ENCODE measurements at regions not wholly inside any gene's neighbourhood (a gene's known extent, or its start where the extent isn't known, plus 50 kb on each side); places are given as distances from the start of the nearest gene placed in this dataset.

- intact Hi-C loops (cut with micrococcal nuclease) = no loop called here
- Histone ChIP-seq H3K4me1 (ENCODE audit: control insufficient read depth, insufficient read depth, low read length) (no peaks in the 10 kb centered on the region), H3K4me3 (ENCODE audit: low read length) (no peak overlapping the region), H3K27ac (ENCODE audit: low read length) (no peak overlapping the region), H3K36me3 (ENCODE audit: control insufficient read depth, insufficient read depth, low read length) (no peaks in the 10 kb centered on the region), H3K27me3 (ENCODE audit: control insufficient read depth, insufficient read depth, low read length) (no peaks in the 10 kb centered on the region), H3K9me3 (ENCODE audit: control insufficient read depth, insufficient read depth, low read length) (peaks cover 3% of the 10 kb centered on the region)
- peaks cover 8% of the 10 kb centered on the region for H3K36me3 Mint-ChIP-seq
- H3K27ac Mint-ChIP-seq = no peak overlapping the region
- no peaks in the 10 kb centered on the region for H3K27me3 Mint-ChIP-seq (ENCODE audit: low read depth in 2 of 2)
- H3K4me1 Mint-ChIP-seq = no peaks in the 10 kb centered on the region
- TF ChIP-seq CTCF (IDR thresholded peaks at IDR 0.05) = no peak
- no peak for DNase-seq
- peaks cover 18 to 21% of the 10 kb centered on the region in 2 donors for H3K9me3 Mint-ChIP-seq
- no peak overlapping the region for H3K4me3 Mint-ChIP-seq
- no peak for ATAC-seq
- WGBS (ENCODE audit: insufficient coverage) = 48% methylated on average over 2 of the region's 3 CpGs
Measured at GRCh38 chr10:57262892-57263291, 901.8 kb upstream of the ZWINT start.

- intact Hi-C loops (cut with micrococcal nuclease) = no loop called here
- TF ChIP-seq CTCF (IDR thresholded peaks at IDR 0.05) = no peak
Measured at GRCh38 chr10:57260175-57260574, 899.1 kb upstream of the ZWINT start.

GRCh38 chr10:57249615-57250281, 888.7 kb upstream of the ZWINT start:
- Histone ChIP-seq H3K4me1 (ENCODE audit: control insufficient read depth, insufficient read depth, low read length) (no peaks in the 10 kb centered on the region), H3K36me3 (ENCODE audit: control insufficient read depth, insufficient read depth, low read length) (no peaks in the 10 kb centered on the region), H3K9me3 (ENCODE audit: control insufficient read depth, insufficient read depth, low read length) (no peaks in the 10 kb centered on the region), H3K27ac (ENCODE audit: low read length) (no peak overlapping the region), H3K27me3 (ENCODE audit: control insufficient read depth, insufficient read depth, low read length) (no peaks in the 10 kb centered on the region), H3K4me3 (ENCODE audit: low read length) (no peak overlapping the region)
- no peak for DNase-seq
- Mint-ChIP-seq H3K27me3 (ENCODE audit: low read depth in 2 of 2) (no peaks in the 10 kb centered on the region), H3K4me1 (no peaks in the 10 kb centered on the region), H3K36me3 (no peaks in the 10 kb centered on the region), H3K4me3 (no peak overlapping the region), H3K9me3 (peaks cover 8 to 25% of the 10 kb centered on the region in 2 donors), H3K27ac (no peak overlapping the region)
- intact Hi-C loops (cut with micrococcal nuclease) = no loop called here
- WGBS (ENCODE audit: insufficient coverage) = 93% methylated on average over 32 of the region's 32 CpGs
- no peak for TF ChIP-seq CTCF (IDR thresholded peaks at IDR 0.05)
- no peak for ATAC-seq

More at GRCh38 chr10:57260175-57260574, 899.1 kb upstream of the ZWINT start:
- Histone ChIP-seq H3K36me3 (ENCODE audit: control insufficient read depth, insufficient read depth, low read length) (no peaks in the 10 kb centered on the region), H3K4me3 (ENCODE audit: low read length) (no peak overlapping the region), H3K4me1 (ENCODE audit: control insufficient read depth, insufficient read depth, low read length) (no peaks in the 10 kb centered on the region), H3K27ac (ENCODE audit: low read length) (no peak overlapping the region), H3K9me3 (ENCODE audit: control insufficient read depth, insufficient read depth, low read length) (peaks cover 3% of the 10 kb centered on the region), H3K27me3 (ENCODE audit: control insufficient read depth, insufficient read depth, low read length) (no peaks in the 10 kb centered on the region)
- no peaks in the 10 kb centered on the region for H3K27me3 Mint-ChIP-seq (ENCODE audit: low read depth in 2 of 2)
- H3K36me3 Mint-ChIP-seq = peaks cover 8% of the 10 kb centered on the region
- WGBS (ENCODE audit: insufficient coverage) = 83% methylated on average over 1 of the region's 2 CpGs
- no peak overlapping the region for H3K4me3 Mint-ChIP-seq
- no peak overlapping the region for H3K27ac Mint-ChIP-seq
- H3K9me3 Mint-ChIP-seq = peaks cover 24 to 33% of the 10 kb centered on the region in 2 donors
- ATAC-seq (no peak), DNase-seq (no peak)
- no peaks in the 10 kb centered on the region for H3K4me1 Mint-ChIP-seq

- H3K9me3 ChIP-seq (ENCODE audit: control insufficient read depth, insufficient read depth, low read length) = no peaks in the 10 kb centered on the region
- H3K4me3 ChIP-seq (ENCODE audit: low read length) = no peak overlapping the region
- no peak for ATAC-seq
- no peaks in the 10 kb centered on the region for H3K4me1 ChIP-seq (ENCODE audit: control insufficient read depth, insufficient read depth, low read length)
- no peak overlapping the region for H3K27ac Mint-ChIP-seq
- H3K9me3 Mint-ChIP-seq = peaks cover 11 to 16% of the 10 kb centered on the region in 2 donors
- H3K27me3 ChIP-seq (ENCODE audit: control insufficient read depth, insufficient read depth, low read length) = no peaks in the 10 kb centered on the region
- H3K4me1 Mint-ChIP-seq = no peaks in the 10 kb centered on the region
- no peaks in the 10 kb centered on the region for H3K27me3 Mint-ChIP-seq (ENCODE audit: low read depth in 2 of 2)
- no peak for DNase-seq
- intact Hi-C loops (cut with micrococcal nuclease) = no loop called here
- no peaks in the 10 kb centered on the region for H3K36me3 Mint-ChIP-seq
- TF ChIP-seq CTCF (IDR thresholded peaks at IDR 0.05) = no peak
- 50% methylated on average over 4 of the region's 4 CpGs for WGBS (ENCODE audit: insufficient coverage)
- no peak overlapping the region for H3K4me3 Mint-ChIP-seq
- no peak overlapping the region for H3K27ac ChIP-seq (ENCODE audit: low read length)
- no peaks in the 10 kb centered on the region for H3K36me3 ChIP-seq (ENCODE audit: control insufficient read depth, insufficient read depth, low read length)
Measured at GRCh38 chr10:57247271-57247670, 886.2 kb upstream of the ZWINT start.
